GM19455 (cell line): ENCODE measurements at regions not wholly inside any gene's neighbourhood (a gene's known extent, or its start where the extent isn't known, plus 50 kb on each side); places are given as distances from the start of the nearest gene placed in this dataset.
"Not testable (repeated sequence)": the region's sequence is repeated elsewhere in the genome, so short reads cannot be mapped to it uniquely, and the experiment has no call there.

Experiments
- ATAC-seq: cut with Tn5 transposase; IDR thresholded peaks from one replicate; pipeline ENCODE4 v1.9.1; 2021; ENCODE audit not compliant: unreplicated experiment

GRCh38 chr4:32876546-32876945 lies 2156.4 kb downstream of the PCDH7 start:
- ATAC-seq, result no peak

DNA sequence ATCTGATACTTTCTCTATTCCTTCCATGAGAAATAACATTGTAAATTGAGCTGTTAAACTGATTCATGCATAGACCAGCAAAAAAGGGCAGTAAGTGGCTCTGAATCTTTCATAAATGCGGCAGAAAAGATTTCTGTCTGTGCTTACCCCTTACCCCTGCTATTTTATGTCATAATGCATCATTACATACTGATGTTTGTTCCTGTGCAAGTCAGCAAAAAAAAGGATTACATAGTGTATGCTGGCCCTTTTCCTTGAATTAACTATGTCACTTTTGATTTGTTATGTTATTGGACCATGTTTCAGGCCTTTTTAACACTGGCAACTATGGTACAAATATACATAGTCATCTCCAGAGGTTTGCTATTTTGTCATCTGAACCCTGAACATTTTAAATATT lies 2159.7 kb downstream of the PCDH7 start:
- ATAC-seq, result no peak

DNA sequence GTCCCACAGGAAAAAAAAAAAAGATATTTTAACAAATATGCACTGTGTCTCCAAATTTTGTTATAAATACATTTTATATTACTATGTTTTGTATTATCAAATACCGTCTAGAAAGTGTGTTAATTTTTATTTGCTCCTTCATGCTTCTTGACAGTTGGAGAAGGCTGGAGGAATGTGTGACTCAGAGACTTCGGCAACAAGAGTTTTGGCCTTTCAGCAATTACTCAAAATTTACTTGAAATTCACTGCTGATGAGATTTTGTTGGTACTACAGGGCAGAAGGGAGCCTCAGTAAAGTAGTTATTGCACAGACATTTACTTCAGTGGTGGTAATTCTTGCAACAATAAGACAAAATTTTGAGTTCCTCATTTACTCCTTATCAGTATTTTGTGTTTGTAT lies 2164.0 kb downstream of the PCDH7 start:
- ATAC-seq, result no peak

GRCh38 chr4:32890398-32890797 lies 2170.2 kb downstream of the PCDH7 start:
- ATAC-seq, result no peak

DNA sequence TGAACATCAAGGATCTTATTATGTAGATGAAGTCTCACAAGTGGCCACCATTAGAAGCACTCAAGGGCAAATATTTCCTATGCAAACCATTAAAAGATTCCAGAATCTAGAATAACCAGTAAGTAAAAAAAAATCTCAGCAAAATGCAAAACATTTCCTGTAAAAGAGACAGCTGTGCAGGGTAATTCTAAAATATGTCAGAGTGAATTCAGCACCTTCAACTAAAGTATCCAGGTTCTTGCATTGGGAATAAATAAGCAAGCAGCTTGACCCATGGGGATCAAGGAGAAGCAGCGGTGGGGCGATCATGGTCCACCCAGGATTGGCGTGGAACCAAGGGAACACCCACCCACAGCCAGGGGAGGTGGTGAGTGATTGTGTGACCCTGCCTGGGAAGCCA lies 2188.9 kb downstream of the PCDH7 start:
- ATAC-seq, result no peak

DNA sequence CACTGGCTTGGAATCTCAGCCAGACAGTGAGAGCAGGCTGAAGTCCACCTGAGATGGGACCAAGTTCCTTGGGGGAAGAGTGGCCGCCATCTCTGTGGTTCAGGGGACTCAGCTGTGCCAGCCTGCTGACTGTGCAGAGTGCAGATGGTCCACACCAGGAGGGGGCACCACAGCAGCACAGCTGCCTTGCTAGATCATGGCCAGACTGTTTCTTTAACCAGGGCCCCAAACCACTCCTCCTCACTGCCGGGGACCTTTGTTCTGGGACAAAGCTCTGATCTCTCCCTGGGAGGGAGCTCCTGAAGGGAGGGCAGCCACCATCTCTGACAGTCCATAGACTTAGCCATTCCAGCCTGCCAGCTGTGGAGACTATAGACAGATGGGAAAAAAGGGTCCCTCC lies 2189.6 kb downstream of the PCDH7 start:
- ATAC-seq, result no peak

DNA sequence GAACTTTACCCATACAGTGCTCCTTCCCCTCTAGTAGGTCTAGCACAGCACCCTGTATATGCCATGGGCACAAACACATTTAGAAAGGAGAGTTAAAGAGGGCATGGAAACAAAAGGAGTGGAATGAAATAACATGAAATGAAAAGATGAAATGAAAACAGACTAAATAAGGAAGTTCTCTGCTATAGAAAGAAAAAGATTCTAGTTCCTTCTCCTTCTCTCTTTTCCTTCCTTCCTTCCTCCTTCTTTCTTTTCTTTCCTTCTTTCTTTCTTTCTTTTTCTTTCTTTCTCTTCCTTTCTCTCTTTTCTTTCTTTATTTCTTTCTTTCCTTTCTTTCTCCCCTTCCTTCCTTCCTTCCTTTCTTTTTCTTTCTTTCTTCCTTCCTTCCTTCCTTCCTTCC lies 2197.4 kb downstream of the PCDH7 start:
- ATAC-seq, result no peak

- no peak for ATAC-seq
Measured at GRCh38 chr4:32929796-32930699, 2209.9 kb downstream of the PCDH7 start.

DNA sequence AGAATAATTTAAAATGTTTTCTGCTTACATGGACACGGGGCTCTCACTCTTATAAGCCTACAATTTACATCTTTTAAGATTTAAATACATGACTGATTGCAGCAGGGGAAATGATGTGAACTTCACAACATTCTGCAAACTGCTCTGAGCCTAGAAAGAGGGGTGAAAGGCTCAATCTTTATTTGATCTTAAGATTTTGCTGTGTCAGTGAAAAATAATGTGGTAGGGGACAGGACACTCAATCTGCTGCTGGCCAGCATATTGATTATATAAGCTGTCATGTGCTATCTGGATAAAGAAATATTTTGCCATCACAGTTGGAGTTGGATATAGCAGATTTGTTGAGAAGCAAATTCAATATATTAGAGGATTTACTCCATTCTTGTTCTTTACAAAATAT lies 2210.5 kb downstream of the PCDH7 start:
- no peak for ATAC-seq

DNA sequence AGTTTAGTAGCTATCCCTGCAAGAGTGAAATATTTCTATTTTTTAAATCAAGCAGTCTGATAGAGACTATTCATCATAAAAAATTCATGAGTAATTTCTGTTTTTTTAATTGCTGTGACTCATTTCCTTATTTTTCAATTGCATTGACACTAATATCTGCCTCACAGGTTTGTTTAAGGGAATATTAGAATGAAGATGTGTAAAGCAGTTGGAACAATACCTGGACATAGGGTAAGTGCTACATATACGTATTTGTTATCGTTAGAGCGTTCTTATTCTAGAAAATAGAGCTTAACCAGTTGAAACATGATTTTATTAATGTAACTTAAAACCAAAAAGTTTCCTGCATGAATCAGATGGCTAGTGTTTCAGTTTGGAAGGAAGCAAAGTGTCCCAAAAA lies 2211.3 kb downstream of the PCDH7 start:
- no peak for ATAC-seq

DNA sequence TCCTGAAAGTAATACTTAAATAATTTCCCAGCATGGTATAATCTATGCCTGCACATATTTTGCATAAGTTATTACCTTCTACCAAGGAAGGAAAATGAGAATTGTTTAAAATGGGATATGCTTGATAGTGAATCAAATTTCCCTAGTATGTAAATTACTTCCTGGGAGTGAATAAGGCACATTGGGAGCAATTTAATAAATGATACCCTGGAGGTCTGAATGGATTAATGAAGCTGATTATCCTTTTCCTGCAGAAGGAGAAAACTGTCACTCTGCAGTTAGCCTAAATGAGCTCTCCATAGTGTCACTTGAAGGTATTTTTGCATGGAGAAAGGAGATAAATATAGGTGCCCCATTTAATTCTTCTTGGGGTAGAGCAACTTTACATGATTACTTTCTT lies 2212.0 kb downstream of the PCDH7 start:
- ATAC-seq, result no peak

DNA sequence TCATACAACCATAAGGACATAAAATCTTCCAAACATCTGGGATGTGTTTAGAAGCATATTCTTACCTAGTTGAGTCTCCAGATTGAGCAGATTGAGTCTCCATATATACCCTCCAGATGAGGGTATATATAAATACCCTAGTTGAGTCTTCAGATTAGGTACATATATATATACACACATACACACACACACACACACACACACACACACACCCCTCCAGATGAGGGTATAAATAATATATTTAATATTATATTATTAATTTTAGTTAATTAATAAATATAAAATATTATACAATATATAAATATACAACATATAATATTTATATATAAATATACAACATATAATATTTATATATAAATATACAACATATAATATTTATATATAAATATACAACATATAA lies 2219.1 kb downstream of the PCDH7 start:
- ATAC-seq, result not testable (repeated sequence)

GRCh38 chr4:32950866-32951265 lies 2230.7 kb downstream of the PCDH7 start:
- ATAC-seq, result no peak

GRCh38 chr4:32958586-32958985 lies 2238.4 kb downstream of the PCDH7 start:
- ATAC-seq, result no peak

- no peak for ATAC-seq
Measured at GRCh38 chr4:32962100-32962499, 2241.9 kb downstream of the PCDH7 start.

DNA sequence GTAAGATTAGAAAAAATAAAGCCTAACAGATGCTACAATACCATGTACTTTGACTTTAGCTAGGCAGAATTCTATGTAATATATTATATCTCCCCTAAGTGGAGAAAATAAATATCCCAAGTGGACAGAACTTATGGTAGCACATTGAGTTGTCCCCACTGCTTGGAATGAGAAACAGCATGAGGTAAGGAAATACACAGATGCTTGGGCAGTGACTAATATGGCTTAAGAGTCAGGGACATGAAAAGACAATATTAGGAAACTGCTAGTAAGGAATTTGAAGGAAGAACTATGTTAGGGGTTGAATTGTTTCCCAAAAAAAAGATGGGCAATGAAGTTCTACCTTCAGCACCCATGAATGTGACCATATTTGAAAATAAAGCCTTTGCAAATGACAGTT lies 2265.1 kb downstream of the PCDH7 start:
- ATAC-seq, result no peak

DNA sequence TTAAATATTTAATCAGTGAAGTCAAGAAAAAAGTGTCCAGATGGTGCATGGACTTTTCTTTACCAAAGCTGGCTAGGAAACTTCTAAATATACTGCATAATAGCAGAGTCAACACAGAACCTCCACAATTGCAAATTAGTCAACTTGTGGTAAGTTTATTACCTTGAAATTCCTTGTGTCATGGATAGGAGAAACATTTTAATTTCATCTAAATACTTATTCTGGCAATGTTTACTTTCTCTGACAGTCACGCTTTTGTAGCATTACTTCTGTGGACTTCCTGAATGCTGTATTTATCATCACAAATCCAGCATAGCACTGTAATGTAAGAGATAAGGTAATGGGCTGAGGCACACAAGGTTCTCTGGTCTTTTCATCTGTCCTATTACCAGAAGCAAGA lies 2266.1 kb downstream of the PCDH7 start:
- no peak for ATAC-seq

GRCh38 chr4:32987111-32987510 lies 2266.9 kb downstream of the PCDH7 start:
- no peak for ATAC-seq

DNA sequence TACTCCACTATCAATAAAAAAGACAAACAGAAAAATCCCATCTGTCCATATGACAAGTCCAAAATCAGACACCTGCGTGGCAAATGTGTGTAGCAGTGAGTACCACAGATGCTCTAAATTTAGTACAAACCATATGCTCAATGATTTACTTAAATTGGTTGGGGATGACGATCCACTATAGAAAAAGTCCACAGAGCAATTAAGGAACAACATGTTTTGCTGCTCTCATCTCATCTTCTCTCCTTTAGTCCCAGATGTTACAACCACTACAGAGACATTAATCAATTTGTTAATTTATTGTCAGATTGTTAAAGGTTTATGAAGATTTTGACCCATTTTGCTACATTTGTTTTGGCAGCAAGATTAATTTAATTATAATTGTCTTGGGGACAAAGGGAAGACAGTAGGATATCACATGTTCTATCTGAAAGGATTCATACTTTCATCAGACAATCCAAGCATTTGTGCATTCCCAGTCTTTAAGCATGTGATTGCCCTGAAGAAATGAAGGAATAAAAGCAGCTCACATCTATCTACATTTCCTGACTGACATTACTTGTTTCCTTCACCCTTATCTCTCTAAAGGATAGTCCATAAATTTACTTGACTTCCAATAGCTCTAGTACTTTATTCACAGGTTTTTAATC lies 2268.1 kb downstream of the PCDH7 start:
- ATAC-seq, result no peak

- no peak for ATAC-seq
Measured at GRCh38 chr4:32991663-32992062, 2271.5 kb downstream of the PCDH7 start.

GRCh38 chr4:32994981-32995881 lies 2275.1 kb downstream of the PCDH7 start:
- no peak for ATAC-seq
